ENCODE measurements at regions not wholly inside any gene's neighbourhood (a gene's known extent, or its start where the extent isn't known, plus 50 kb on each side); places are given as distances from the start of the nearest gene placed in this dataset.

DNA sequence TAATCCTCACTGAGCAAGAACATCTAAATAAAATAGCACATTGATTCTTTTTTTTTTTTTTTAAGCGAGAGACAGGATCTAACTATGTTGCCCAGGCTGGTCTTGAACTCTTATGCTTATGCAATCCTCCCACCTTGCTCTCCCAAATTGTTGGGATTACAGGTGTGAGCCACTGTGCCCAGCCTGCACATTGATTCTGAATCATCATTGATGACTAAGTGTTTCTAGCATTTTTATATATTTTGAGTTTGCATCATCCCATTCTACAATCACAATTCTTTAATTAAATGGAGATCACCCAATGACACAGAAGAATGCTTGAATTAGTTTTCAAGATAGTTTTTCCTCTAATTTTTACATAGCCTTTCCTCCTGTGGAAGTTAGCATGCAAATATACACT is 354.1 kb downstream of the KLF5 start:
- Histone ChIP-seq H3K4me3 (ENCODE audit: low read length) (no peak overlapping the region), H3K27ac (ENCODE audit: low read depth, low read length) (no peak overlapping the region), H3K36me3 (ENCODE audit: control insufficient read depth, insufficient read depth, low read length) (no peaks in the 10 kb centered on the region), H3K27me3 (ENCODE audit: control insufficient read depth, insufficient read depth, low read length) (no peaks in the 10 kb centered on the region), H3K4me1 (ENCODE audit: control insufficient read depth, insufficient read depth, low read length) (no peaks in the 10 kb centered on the region), H3K9ac (ENCODE audit: low read length) (no peak overlapping the region)

DNA sequence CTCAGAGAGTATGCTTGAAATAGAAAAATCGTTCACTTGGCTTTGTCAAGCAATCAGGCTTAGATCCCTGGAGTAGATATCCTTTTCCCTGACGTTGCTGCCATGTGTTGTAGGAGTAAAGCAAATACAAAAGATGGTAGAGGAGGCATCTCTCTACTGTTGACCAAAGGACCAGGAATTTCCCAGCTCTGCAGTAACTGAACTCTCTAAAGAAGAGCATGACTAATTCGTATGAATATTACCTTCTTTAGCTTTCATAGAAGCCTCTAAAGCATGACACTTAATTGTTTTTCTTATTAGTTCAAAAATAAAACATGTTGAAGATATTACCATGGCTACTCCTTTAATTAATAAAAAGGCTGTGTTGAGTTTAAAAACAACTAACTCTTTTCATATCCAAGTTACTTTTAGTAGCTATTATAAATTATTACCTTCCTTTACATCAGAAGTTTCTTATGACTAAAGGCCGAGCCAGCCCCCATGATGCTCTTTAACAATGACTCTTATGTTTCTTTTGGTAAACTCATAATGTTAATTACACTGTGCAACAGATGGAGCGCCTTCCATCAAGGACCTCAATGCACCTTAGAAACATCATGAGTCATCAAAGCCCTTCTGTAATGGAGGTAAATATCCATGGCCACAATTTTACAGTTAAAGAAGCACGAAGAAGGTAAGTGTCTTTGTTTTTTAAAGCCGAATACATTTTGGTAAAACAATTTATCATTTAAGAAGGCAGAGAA is 352.4 kb downstream of the KLF5 start:
- Histone ChIP-seq H3K9ac (ENCODE audit: low read length) (no peak overlapping the region), H3K27me3 (ENCODE audit: control insufficient read depth, insufficient read depth, low read length) (no peaks in the 10 kb centered on the region), H3K4me1 (ENCODE audit: control insufficient read depth, insufficient read depth, low read length) (no peaks in the 10 kb centered on the region), H3K36me3 (ENCODE audit: control insufficient read depth, insufficient read depth, low read length) (no peaks in the 10 kb centered on the region), H3K4me3 (ENCODE audit: low read length) (no peak overlapping the region), H3K27ac (ENCODE audit: low read depth, low read length) (no peak overlapping the region)

- Histone ChIP-seq H3K4me3 (ENCODE audit: low read length) (no peak overlapping the region), H3K27ac (ENCODE audit: low read depth, low read length) (no peak overlapping the region), H3K36me3 (ENCODE audit: control insufficient read depth, insufficient read depth, low read length) (no peaks in the 10 kb centered on the region), H3K4me1 (ENCODE audit: control insufficient read depth, insufficient read depth, low read length) (no peaks in the 10 kb centered on the region), H3K9ac (ENCODE audit: low read length) (no peak overlapping the region), H3K27me3 (ENCODE audit: control insufficient read depth, insufficient read depth, low read length) (no peaks in the 10 kb centered on the region)
Observed at GRCh38 chr13:73406454-73406853, 347.6 kb downstream of the KLF5 start.

GRCh38 chr13:73404581-73404980 is 345.8 kb downstream of the KLF5 start:
- Histone ChIP-seq H3K36me3 (ENCODE audit: control insufficient read depth, insufficient read depth, low read length) (no peaks in the 10 kb centered on the region), H3K4me3 (ENCODE audit: low read length) (no peak overlapping the region), H3K27me3 (ENCODE audit: control insufficient read depth, insufficient read depth, low read length) (no peaks in the 10 kb centered on the region), H3K9ac (ENCODE audit: low read length) (no peak overlapping the region), H3K4me1 (ENCODE audit: control insufficient read depth, insufficient read depth, low read length) (no peaks in the 10 kb centered on the region), H3K27ac (ENCODE audit: low read depth, low read length) (no peak overlapping the region)

GRCh38 chr13:73403355-73404120 is 344.7 kb downstream of the KLF5 start:
- no peak overlapping the region for H3K4me3 ChIP-seq (ENCODE audit: low read length)
- no peaks in the 10 kb centered on the region for H3K36me3 ChIP-seq (ENCODE audit: control insufficient read depth, insufficient read depth, low read length)
- H3K27ac ChIP-seq (ENCODE audit: low read depth, low read length): no peak overlapping the region
- no peak overlapping the region for H3K9ac ChIP-seq (ENCODE audit: low read length)
- H3K4me1 ChIP-seq (ENCODE audit: control insufficient read depth, insufficient read depth, low read length): no peaks in the 10 kb centered on the region
- H3K27me3 ChIP-seq (ENCODE audit: control insufficient read depth, insufficient read depth, low read length): no peaks in the 10 kb centered on the region

GRCh38 chr13:73401769-73402168 is 343.0 kb downstream of the KLF5 start:
- H3K27ac ChIP-seq (ENCODE audit: low read depth, low read length): no peak overlapping the region
- H3K4me3 ChIP-seq (ENCODE audit: low read length): no peak overlapping the region
- H3K36me3 ChIP-seq (ENCODE audit: control insufficient read depth, insufficient read depth, low read length): no peaks in the 10 kb centered on the region
- no peaks in the 10 kb centered on the region for H3K4me1 ChIP-seq (ENCODE audit: control insufficient read depth, insufficient read depth, low read length)
- H3K9ac ChIP-seq (ENCODE audit: low read length): no peak overlapping the region
- H3K27me3 ChIP-seq (ENCODE audit: control insufficient read depth, insufficient read depth, low read length): no peaks in the 10 kb centered on the region

DNA sequence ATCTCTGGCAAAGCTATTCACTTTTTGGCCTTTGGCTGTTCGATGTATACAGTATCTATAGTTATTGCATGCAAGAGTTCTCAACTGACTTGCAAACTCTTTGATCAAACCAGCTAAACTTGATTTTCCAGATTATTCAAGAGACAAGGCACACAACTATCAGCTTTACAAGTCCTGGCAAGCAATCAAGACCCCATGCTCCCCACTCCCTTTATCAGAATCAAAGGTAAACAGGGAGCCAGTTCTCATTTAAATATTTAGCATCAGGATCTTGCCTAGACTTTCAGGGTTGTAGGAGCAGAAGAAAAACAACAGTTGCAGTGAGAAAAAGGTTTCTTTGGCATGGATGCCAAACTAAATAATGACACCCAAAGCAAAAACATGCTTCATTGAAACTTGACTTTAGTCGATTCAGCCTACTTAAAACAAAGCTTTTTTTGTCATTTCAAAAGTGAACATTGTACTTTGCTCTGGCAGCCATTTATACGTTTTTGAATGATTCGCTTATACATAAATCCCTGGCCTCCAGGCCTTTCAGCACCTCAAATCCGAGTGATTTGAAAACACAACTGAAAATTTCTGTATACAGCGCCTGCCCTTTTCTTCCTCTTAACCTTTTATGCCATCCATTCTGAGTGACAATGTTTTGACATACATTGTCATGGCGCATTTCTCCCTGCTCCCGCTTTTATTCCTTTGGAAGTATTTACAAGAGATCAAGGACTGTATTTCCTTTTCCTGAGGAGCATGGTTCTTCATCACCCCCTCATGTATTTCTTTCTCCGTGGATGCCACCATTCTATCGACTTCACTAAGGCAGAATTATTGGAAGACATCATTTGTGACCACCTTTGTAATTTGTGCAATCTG is 340.8 kb downstream of the KLF5 start:
- Histone ChIP-seq H3K9ac (ENCODE audit: low read length) (no peak overlapping the region), H3K27ac (ENCODE audit: low read depth, low read length) (no peak overlapping the region), H3K4me3 (ENCODE audit: low read length) (no peak overlapping the region), H3K36me3 (ENCODE audit: control insufficient read depth, insufficient read depth, low read length) (no peaks in the 10 kb centered on the region), H3K4me1 (ENCODE audit: control insufficient read depth, insufficient read depth, low read length) (no peaks in the 10 kb centered on the region), H3K27me3 (ENCODE audit: control insufficient read depth, insufficient read depth, low read length) (no peaks in the 10 kb centered on the region)

DNA sequence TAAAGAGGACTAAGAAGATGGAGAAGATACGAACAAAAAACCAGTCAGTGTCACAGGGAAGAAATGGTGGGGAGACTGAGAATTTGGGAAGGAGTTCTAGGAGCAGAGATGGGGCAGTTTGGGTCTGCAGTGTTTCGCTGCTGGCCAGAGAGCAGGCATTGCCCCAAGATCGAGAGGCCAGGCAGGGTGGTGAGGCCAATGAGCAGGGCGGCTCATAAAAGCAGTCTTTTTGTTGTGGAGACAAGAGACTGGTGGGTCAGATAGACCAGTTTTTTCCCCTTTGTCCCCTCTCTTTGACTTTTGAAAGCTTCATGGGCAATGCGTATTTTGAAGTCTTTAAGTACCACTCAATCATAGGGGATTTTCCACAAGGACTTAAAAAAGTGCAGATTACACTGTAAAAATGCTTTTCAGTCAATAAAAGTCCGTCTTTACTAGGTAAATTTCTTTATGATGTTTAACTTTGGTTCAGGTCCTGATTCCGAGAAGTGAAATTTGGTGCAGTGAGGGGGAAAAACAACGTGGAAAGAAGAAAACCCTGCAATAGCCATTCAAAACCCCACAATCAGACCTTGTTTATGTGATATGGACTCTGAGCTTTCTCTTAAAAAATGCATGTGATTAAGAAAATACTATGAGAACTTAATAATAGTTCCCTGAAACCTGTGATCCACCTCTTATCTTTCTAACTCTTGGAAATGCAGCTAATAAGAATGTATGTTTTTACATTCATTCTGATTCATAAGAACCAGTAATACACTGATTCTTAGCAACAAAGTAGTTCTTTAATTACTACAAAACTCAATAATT is 338.9 kb downstream of the KLF5 start:
- no peak overlapping the region for H3K27ac ChIP-seq (ENCODE audit: low read depth, low read length)
- no peak overlapping the region for H3K4me3 ChIP-seq (ENCODE audit: low read length)
- no peaks in the 10 kb centered on the region for H3K4me1 ChIP-seq (ENCODE audit: control insufficient read depth, insufficient read depth, low read length)
- H3K36me3 ChIP-seq (ENCODE audit: control insufficient read depth, insufficient read depth, low read length): no peaks in the 10 kb centered on the region
- H3K9ac ChIP-seq (ENCODE audit: low read length): no peak overlapping the region
- H3K27me3 ChIP-seq (ENCODE audit: control insufficient read depth, insufficient read depth, low read length): no peaks in the 10 kb centered on the region

GRCh38 chr13:73394066-73394465 is 335.3 kb downstream of the KLF5 start:
- H3K9ac ChIP-seq (ENCODE audit: low read length): no peak overlapping the region
- H3K36me3 ChIP-seq (ENCODE audit: control insufficient read depth, insufficient read depth, low read length): no peaks in the 10 kb centered on the region
- H3K27ac ChIP-seq (ENCODE audit: low read depth, low read length): no peak overlapping the region
- H3K27me3 ChIP-seq (ENCODE audit: control insufficient read depth, insufficient read depth, low read length): no peaks in the 10 kb centered on the region
- H3K4me3 ChIP-seq (ENCODE audit: low read length): no peak overlapping the region
- no peaks in the 10 kb centered on the region for H3K4me1 ChIP-seq (ENCODE audit: control insufficient read depth, insufficient read depth, low read length)

DNA sequence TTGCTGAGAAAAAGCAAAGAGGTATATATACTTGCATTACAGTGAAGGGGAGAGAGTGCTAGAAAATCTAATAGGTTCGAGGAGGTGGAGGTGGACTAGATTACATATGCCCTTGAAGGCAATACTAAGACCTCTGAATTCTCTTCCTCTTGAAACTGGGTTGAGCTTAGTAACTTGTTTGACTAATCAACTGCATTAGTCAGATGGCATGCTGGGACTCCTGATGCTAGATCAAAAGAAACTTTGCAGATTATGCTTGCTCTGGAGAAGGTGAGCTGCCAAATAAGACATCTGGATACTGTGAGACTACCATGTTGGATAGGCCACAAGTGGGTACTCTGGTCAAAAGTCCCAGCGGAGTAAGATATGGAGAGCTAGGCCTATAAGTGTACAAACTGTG is 331.3 kb downstream of the KLF5 start:
- Histone ChIP-seq H3K36me3 (ENCODE audit: control insufficient read depth, insufficient read depth, low read length) (no peaks in the 10 kb centered on the region), H3K27me3 (ENCODE audit: control insufficient read depth, insufficient read depth, low read length) (no peaks in the 10 kb centered on the region), H3K9ac (ENCODE audit: low read length) (no peak overlapping the region), H3K4me3 (ENCODE audit: low read length) (no peak overlapping the region), H3K4me1 (ENCODE audit: control insufficient read depth, insufficient read depth, low read length) (no peaks in the 10 kb centered on the region), H3K27ac (ENCODE audit: low read depth, low read length) (no peak overlapping the region)

GRCh38 chr13:73388586-73388985 is 329.8 kb downstream of the KLF5 start:
- Histone ChIP-seq H3K36me3 (ENCODE audit: control insufficient read depth, insufficient read depth, low read length) (no peaks in the 10 kb centered on the region), H3K4me1 (ENCODE audit: control insufficient read depth, insufficient read depth, low read length) (no peaks in the 10 kb centered on the region), H3K27ac (ENCODE audit: low read depth, low read length) (no peak overlapping the region), H3K27me3 (ENCODE audit: control insufficient read depth, insufficient read depth, low read length) (no peaks in the 10 kb centered on the region), H3K9ac (ENCODE audit: low read length) (no peak overlapping the region), H3K4me3 (ENCODE audit: low read length) (no peak overlapping the region)

- Histone ChIP-seq H3K4me1 (ENCODE audit: control insufficient read depth, insufficient read depth, low read length) (no peaks in the 10 kb centered on the region), H3K4me3 (ENCODE audit: low read length) (no peak overlapping the region)
Observed at GRCh38 chr13:73387318-73387717, 328.5 kb downstream of the KLF5 start.

More at GRCh38 chr13:73387318-73387717, 328.5 kb downstream of the KLF5 start:
- Histone ChIP-seq H3K36me3 (ENCODE audit: control insufficient read depth, insufficient read depth, low read length) (no peaks in the 10 kb centered on the region), H3K27ac (ENCODE audit: low read depth, low read length) (no peak overlapping the region), H3K27me3 (ENCODE audit: control insufficient read depth, insufficient read depth, low read length) (no peaks in the 10 kb centered on the region), H3K9ac (ENCODE audit: low read length) (no peak overlapping the region)

All from rectal smooth muscle tissue (tissue), 1 donor.